ENCODE measurements at regions not wholly inside any gene's neighbourhood (a gene's known extent, or its start where the extent isn't known, plus 50 kb on each side); places are given as distances from the start of the nearest gene placed in this dataset.

GRCh38 chr1:163837206-163837605 is 515.5 kb downstream of the NUF2 start:
- no peak for DNase-seq (ENCODE audit: insufficient read length, low spot score, missing footprints)
- no peaks in the 10 kb centered on the region for H3K27me3 ChIP-seq (ENCODE audit: insufficient read depth, low read length)
- H3K9me3 ChIP-seq (ENCODE audit: low read depth, low read length): peaks cover 2% of the 10 kb centered on the region
- no peaks in the 10 kb centered on the region for H3K79me2 ChIP-seq (ENCODE audit: insufficient read depth, low read length)
- no peaks in the 10 kb centered on the region for H3K36me3 ChIP-seq (ENCODE audit: insufficient read depth, low read length)
- H3K4me3 ChIP-seq (ENCODE audit: insufficient read depth, low read length): no peak overlapping the region
- no peak overlapping the region for H3K4me2 ChIP-seq (ENCODE audit: insufficient read depth, low read length)
- no peak overlapping the region for H3K27ac ChIP-seq (ENCODE audit: low read depth, low read length)
- no peaks in the 10 kb centered on the region for H3K4me1 ChIP-seq (ENCODE audit: insufficient read depth, low read length)
- H4K20me1 ChIP-seq (ENCODE audit: insufficient read depth, low read length): no peaks in the 10 kb centered on the region
- no peak overlapping the region for H2AFZ ChIP-seq (ENCODE audit: low read length)
- no peak for TF ChIP-seq CTCF (IDR thresholded peaks at IDR 0.05; ENCODE audit: extremely low read depth, low read depth, low read length)

GRCh38 chr1:163842571-163842970 is 520.8 kb downstream of the NUF2 start:
- Histone ChIP-seq H3K79me2 (ENCODE audit: insufficient read depth, low read length) (no peaks in the 10 kb centered on the region), H3K36me3 (ENCODE audit: insufficient read depth, low read length) (no peaks in the 10 kb centered on the region), H4K20me1 (ENCODE audit: insufficient read depth, low read length) (no peaks in the 10 kb centered on the region), H3K4me2 (ENCODE audit: insufficient read depth, low read length) (no peak overlapping the region), H3K27me3 (ENCODE audit: insufficient read depth, low read length) (no peaks in the 10 kb centered on the region), H3K9me3 (ENCODE audit: low read depth, low read length) (no peaks in the 10 kb centered on the region), H3K4me3 (ENCODE audit: insufficient read depth, low read length) (no peak overlapping the region), H3K27ac (ENCODE audit: low read depth, low read length) (no peak overlapping the region), H2AFZ (ENCODE audit: low read length) (no peak overlapping the region), H3K4me1 (ENCODE audit: insufficient read depth, low read length) (no peaks in the 10 kb centered on the region)
- DNase-seq (ENCODE audit: insufficient read length, low spot score, missing footprints): no peak
- no peak for TF ChIP-seq CTCF (IDR thresholded peaks at IDR 0.05; ENCODE audit: extremely low read depth, low read depth, low read length)

GRCh38 chr1:163844459-163844858 is 522.7 kb downstream of the NUF2 start:
- DNase-seq (ENCODE audit: insufficient read length, low spot score, missing footprints): no peak
- TF ChIP-seq CTCF (IDR thresholded peaks at IDR 0.05; ENCODE audit: extremely low read depth, low read depth, low read length): no peak
- no peaks in the 10 kb centered on the region for H3K4me1 ChIP-seq (ENCODE audit: insufficient read depth, low read length)
- H3K36me3 ChIP-seq (ENCODE audit: insufficient read depth, low read length): no peaks in the 10 kb centered on the region
- H3K27me3 ChIP-seq (ENCODE audit: insufficient read depth, low read length): no peaks in the 10 kb centered on the region
- no peaks in the 10 kb centered on the region for H3K79me2 ChIP-seq (ENCODE audit: insufficient read depth, low read length)
- no peak overlapping the region for H3K4me3 ChIP-seq (ENCODE audit: insufficient read depth, low read length)
- H3K27ac ChIP-seq (ENCODE audit: low read depth, low read length): no peak overlapping the region
- no peak overlapping the region for H2AFZ ChIP-seq (ENCODE audit: low read length)
- H3K4me2 ChIP-seq (ENCODE audit: insufficient read depth, low read length): no peak overlapping the region
- no peaks in the 10 kb centered on the region for H3K9me3 ChIP-seq (ENCODE audit: low read depth, low read length)
- no peaks in the 10 kb centered on the region for H4K20me1 ChIP-seq (ENCODE audit: insufficient read depth, low read length)

- H3K36me3 ChIP-seq (ENCODE audit: insufficient read depth, low read length): no peaks in the 10 kb centered on the region
- no peak overlapping the region for H3K27ac ChIP-seq (ENCODE audit: low read depth, low read length)
- no peak for DNase-seq (ENCODE audit: insufficient read length, low spot score, missing footprints)
- H4K20me1 ChIP-seq (ENCODE audit: insufficient read depth, low read length): no peaks in the 10 kb centered on the region
- no peaks in the 10 kb centered on the region for H3K79me2 ChIP-seq (ENCODE audit: insufficient read depth, low read length)
- TF ChIP-seq CTCF (IDR thresholded peaks at IDR 0.05; ENCODE audit: extremely low read depth, low read depth, low read length): no peak
- no peaks in the 10 kb centered on the region for H3K9me3 ChIP-seq (ENCODE audit: low read depth, low read length)
- no peaks in the 10 kb centered on the region for H3K4me1 ChIP-seq (ENCODE audit: insufficient read depth, low read length)
- no peaks in the 10 kb centered on the region for H3K27me3 ChIP-seq (ENCODE audit: insufficient read depth, low read length)
- no peak overlapping the region for H3K4me3 ChIP-seq (ENCODE audit: insufficient read depth, low read length)
- no peak overlapping the region for H2AFZ ChIP-seq (ENCODE audit: low read length)
- H3K4me2 ChIP-seq (ENCODE audit: insufficient read depth, low read length): no peak overlapping the region
Measured at GRCh38 chr1:163845279-163845678, 523.5 kb downstream of the NUF2 start.
